ENCODE measurements at regions not wholly inside any gene's neighbourhood (a gene's known extent, or its start where the extent isn't known, plus 50 kb on each side); places are given as distances from the start of the nearest gene placed in this dataset.

DNA sequence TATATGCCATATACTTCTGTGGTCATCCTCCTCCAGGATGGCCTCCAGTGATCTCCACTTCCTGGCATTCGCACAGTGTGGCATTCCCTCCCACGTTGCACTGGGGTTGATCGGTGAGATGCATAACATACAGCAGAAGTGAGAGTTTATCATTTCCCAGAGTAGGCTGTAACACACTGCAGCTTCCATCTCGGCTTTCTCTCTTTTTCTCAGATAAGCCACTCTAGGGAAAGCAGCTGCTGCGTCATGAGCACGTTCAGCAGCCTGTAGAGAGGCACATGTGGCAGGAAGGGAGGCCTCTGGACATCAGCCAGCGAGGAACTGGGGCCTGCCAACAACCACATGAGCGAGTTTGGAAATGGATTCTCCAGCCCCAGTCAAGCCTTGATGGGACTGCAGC is 807.1 kb downstream of the DIAPH3 start:
- no peak for TF ChIP-seq USF1 (IDR thresholded peaks at IDR 0.05; ENCODE audit: borderline replicate concordance, low read depth)
- no peak for TF ChIP-seq RAD21 (IDR thresholded peaks at IDR 0.05; ENCODE audit: low read length)
- peak; percentile 47; the same call in 1 of the 2 replicates for TF ChIP-seq MXI1 (IDR thresholded peaks at IDR 0.05; ENCODE audit: low read depth, low read length)
- no peak for TF ChIP-seq FOSL2 (IDR thresholded peaks at IDR 0.05; ENCODE audit: borderline replicate concordance, low read depth)
- no peak for TF ChIP-seq IRF3 (IDR thresholded peaks at IDR 0.05; ENCODE audit: low read depth, low read length)
- DNase-seq = no peak
- H3K27ac ChIP-seq (ENCODE audit: low read depth in 2 of 2, low read length in 1 of 2) = peak overlapping the region in 1 of 2 experiments; percentile 83; a peak in 2 of 4 replicates
- no peak overlapping the region for H2AFZ ChIP-seq (ENCODE audit: low read depth)
- WGBS (ENCODE audit: low lambda C conversion rate) = 49% methylated on average over 8 of the region's 8 CpGs
- no peak overlapping the region for H3K9ac ChIP-seq
- H3F3A ChIP-seq (replicated peaks; ENCODE audit: insufficient read depth) = no peaks in the 10 kb centered on the region
- H4K20me1 ChIP-seq (ENCODE audit: insufficient read depth) = no peaks in the 10 kb centered on the region
- POLR2A ChIA-PET = interaction anchor here (0.8 kb wide), 2 partner anchors 11 to 89 kb away, joined by 3 read pairs; no protein-coding TSS in a partner anchor
- peaks cover 0 to 15% of the 10 kb centered on the region in 2 experiments; a peak in 2 of 4 replicates for H3K4me1 ChIP-seq (ENCODE audit: control insufficient read depth in 1 of 2, insufficient read depth in 2 of 2, low read depth in 1 of 2, low read length in 1 of 2)
- CTCF ChIA-PET = interaction anchor here (1.0 to 1.5 kb wide), 2 partner anchors 9 to 11 kb away, joined by 3 to 4 read pairs; no protein-coding TSS in a partner anchor
- no peaks in the 10 kb centered on the region for H3K27me3 ChIP-seq (ENCODE audit: insufficient read depth)
- H3K36me3 ChIP-seq (replicated peaks in 1 of 2; ENCODE audit: control insufficient read depth in 1 of 2, insufficient read depth in 2 of 2, low read length in 1 of 2) = no peaks in the 10 kb centered on the region
- H3K79me2 ChIP-seq (ENCODE audit: insufficient read depth) = no peaks in the 10 kb centered on the region
- H3K9me2 ChIP-seq = no peaks in the 10 kb centered on the region
- no peak overlapping the region for H3K4me3 ChIP-seq (ENCODE audit: low read depth in 2 of 2, low read length in 1 of 2)
- no peak overlapping the region for H3K4me2 ChIP-seq
- no peaks in the 10 kb centered on the region for H3K9me3 ChIP-seq

GRCh38 chr13:59358014-59358413 is 805.7 kb downstream of the DIAPH3 start:
- Histone ChIP-seq H3K9me3 (no peaks in the 10 kb centered on the region), H3K27ac (ENCODE audit: low read depth in 2 of 2, low read length in 1 of 2) (peak overlapping the region in 1 of 2 experiments; percentile 75; a peak in 1 of 4 replicates), H3F3A (replicated peaks; ENCODE audit: insufficient read depth) (no peaks in the 10 kb centered on the region), H4K20me1 (ENCODE audit: insufficient read depth) (no peaks in the 10 kb centered on the region), H3K79me2 (ENCODE audit: insufficient read depth) (no peaks in the 10 kb centered on the region), H3K9ac (no peak overlapping the region), H3K4me2 (no peak overlapping the region), H3K4me3 (ENCODE audit: low read depth in 2 of 2, low read length in 1 of 2) (no peak overlapping the region), H3K4me1 (ENCODE audit: control insufficient read depth in 1 of 2, insufficient read depth in 2 of 2, low read depth in 1 of 2, low read length in 1 of 2) (peaks cover 0 to 15% of the 10 kb centered on the region in 2 experiments; a peak in 2 of 4 replicates), H3K36me3 (replicated peaks in 1 of 2; ENCODE audit: control insufficient read depth in 1 of 2, insufficient read depth in 2 of 2, low read length in 1 of 2) (no peaks in the 10 kb centered on the region), H2AFZ (ENCODE audit: low read depth) (no peak overlapping the region), H3K27me3 (ENCODE audit: insufficient read depth) (no peaks in the 10 kb centered on the region), H3K9me2 (no peaks in the 10 kb centered on the region)
- DNase-seq = no peak
- no peak for TF ChIP-seq TCF12 (IDR thresholded peaks at IDR 0.05)
- no peak for TF ChIP-seq SMC3 (IDR thresholded peaks at IDR 0.05; ENCODE audit: low read depth, low read length)
- no peak for TF ChIP-seq EP300 (IDR thresholded peaks at IDR 0.05; ENCODE audit: borderline replicate concordance in 1 of 2, low read depth in 1 of 2, low read length in 1 of 2)
- ChIA-PET POLR2A (no interaction called here), CTCF (interaction anchor here (1.5 kb wide), 1 partner anchor 138 kb away, joined by 6 read pairs; no protein-coding TSS in a partner anchor)
- 85% methylated on average over 6 of the region's 6 CpGs for WGBS (ENCODE audit: low lambda C conversion rate)

DNA sequence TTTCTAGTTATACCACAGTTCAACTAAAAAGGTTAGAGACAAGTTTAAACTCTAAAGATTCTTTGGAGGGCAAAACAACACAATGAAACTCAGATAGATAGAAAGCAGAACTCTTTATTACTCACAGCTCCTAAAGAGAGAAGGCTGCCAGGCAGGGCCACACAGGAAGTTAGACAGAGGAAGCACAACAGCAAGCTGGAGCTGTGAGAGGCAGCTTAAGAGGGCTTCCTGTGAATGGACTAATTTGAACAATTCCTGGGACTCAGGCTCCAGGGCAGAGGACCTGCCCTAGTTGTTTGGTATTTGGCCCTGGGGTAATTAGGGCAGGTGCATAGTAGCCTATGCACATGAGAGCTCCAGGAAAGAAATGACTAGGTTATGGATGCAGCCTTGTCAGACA is 803.6 kb downstream of the DIAPH3 start:
- peak overlapping the region in 1 of 2 experiments; percentile 58; a peak in 2 of 4 replicates for H3K27ac ChIP-seq (ENCODE audit: low read depth in 2 of 2, low read length in 1 of 2)
- ChIA-PET POLR2A (no interaction called here), CTCF (interaction anchor here (1.1 to 2.0 kb wide), 3 partner anchors 12 to 318 kb away, joined by 3 to 8 read pairs (median 4); no protein-coding TSS in a partner anchor)
- H3K9ac ChIP-seq = no peak overlapping the region
- no peaks in the 10 kb centered on the region for H3K79me2 ChIP-seq (ENCODE audit: insufficient read depth)
- H3K36me3 ChIP-seq (replicated peaks in 1 of 2; ENCODE audit: control insufficient read depth in 1 of 2, insufficient read depth in 2 of 2, low read length in 1 of 2) = no peaks in the 10 kb centered on the region
- H3K4me3 ChIP-seq (ENCODE audit: low read depth in 2 of 2, low read length in 1 of 2) = no peak overlapping the region
- H2AFZ ChIP-seq (ENCODE audit: low read depth) = no peak overlapping the region
- H4K20me1 ChIP-seq (ENCODE audit: insufficient read depth) = no peaks in the 10 kb centered on the region
- DNase-seq = no peak
- no peak overlapping the region for H3K4me2 ChIP-seq
- H3K4me1 ChIP-seq (ENCODE audit: control insufficient read depth in 1 of 2, insufficient read depth in 2 of 2, low read depth in 1 of 2, low read length in 1 of 2) = peaks cover 0 to 29% of the 10 kb centered on the region in 2 experiments; a peak in 2 of 4 replicates
- no peaks in the 10 kb centered on the region for H3K9me2 ChIP-seq
- no peaks in the 10 kb centered on the region for H3K9me3 ChIP-seq
- TF ChIP-seq FOXJ3 (CRISPR knock-in tag; IDR thresholded peaks at IDR 0.05) = no peak
- no peak for TF ChIP-seq ELF1 (IDR thresholded peaks at IDR 0.05)
- TF ChIP-seq MAX (IDR thresholded peaks at IDR 0.05; ENCODE audit: low read depth) = no peak
- no peak for TF ChIP-seq TEAD4 (IDR thresholded peaks at IDR 0.05; ENCODE audit: borderline replicate concordance, insufficient read depth)
- no peak for TF ChIP-seq RXRA (IDR thresholded peaks at IDR 0.05; ENCODE audit: borderline replicate concordance, low read depth)
- no peak for TF ChIP-seq POLR2AphosphoS5 (IDR thresholded peaks at IDR 0.05; ENCODE audit: low read depth, low read length)
- TF ChIP-seq FOXM1 (IDR thresholded peaks at IDR 0.05; ENCODE audit: low read depth) = no peak
- no peak for TF ChIP-seq MEF2A (IDR thresholded peaks at IDR 0.05; ENCODE audit: borderline replicate concordance, low read depth)
- TF ChIP-seq GATA2 (CRISPR knock-in tag; IDR thresholded peaks at IDR 0.05) = no peak
- TF ChIP-seq RFX5 (IDR thresholded peaks at IDR 0.05; ENCODE audit: low read length) = no peak
- no peak for TF ChIP-seq SMC3 (IDR thresholded peaks at IDR 0.05; ENCODE audit: low read depth, low read length)
- TF ChIP-seq RCOR1 (IDR thresholded peaks at IDR 0.05; ENCODE audit: low read length) = no peak
- no peak for TF ChIP-seq RAD21 (IDR thresholded peaks at IDR 0.05; ENCODE audit: low read length)
- no peak for TF ChIP-seq GABPA (IDR thresholded peaks at IDR 0.05; ENCODE audit: low read depth)
- TF ChIP-seq CHD2 (IDR thresholded peaks at IDR 0.05; ENCODE audit: low read length, partially characterized antibody) = no peak
- no peak for TF ChIP-seq NFIC (IDR thresholded peaks at IDR 0.05; ENCODE audit: borderline replicate concordance)
- TF ChIP-seq SIN3A (IDR thresholded peaks at IDR 0.05; ENCODE audit: borderline replicate concordance, low read depth, low read length) = no peak
- H3F3A ChIP-seq (replicated peaks; ENCODE audit: insufficient read depth) = no peaks in the 10 kb centered on the region
- no peaks in the 10 kb centered on the region for H3K27me3 ChIP-seq (ENCODE audit: insufficient read depth)
